COLO668 (cell line): ENCODE measurements at regions not wholly inside any gene's neighbourhood (a gene's known extent, or its start where the extent isn't known, plus 50 kb on each side); places are given as distances from the start of the nearest gene placed in this dataset.
"Not testable (repeated sequence)": the region's sequence is repeated elsewhere in the genome, so short reads cannot be mapped to it uniquely, and the experiment has no call there.

Source experiments
- DNase-seq: peaks from one replicate; lab custom pipeline; 2025; ENCODE audit not compliant: unreplicated experiment; lab: John Stamatoyannopoulos, UW

DNA sequence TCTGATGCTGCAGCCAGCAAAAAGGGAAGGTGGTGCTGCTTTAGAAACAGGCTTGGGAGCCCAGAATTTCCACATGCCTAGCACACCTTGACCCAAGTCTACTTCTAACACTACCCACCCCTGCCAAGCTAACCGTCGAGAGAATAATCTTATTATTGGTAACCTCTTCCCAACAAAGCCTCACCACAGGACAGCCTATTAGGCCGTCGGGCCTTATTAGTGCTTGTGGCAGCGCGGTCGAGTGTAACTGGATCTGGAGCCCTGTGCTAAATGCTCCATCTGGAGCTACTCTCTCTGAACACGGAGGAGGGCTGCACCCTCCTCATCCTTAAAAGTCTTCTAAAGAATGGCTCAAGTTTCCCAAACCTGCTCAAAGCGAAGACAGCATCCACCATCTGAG lies 165.5 kb upstream of the NFIA start:
- DNase-seq: no peak

- DNase-seq: no peak
Observed at GRCh38 chr1:60916199-60916598, 166.2 kb upstream of the NFIA start.

DNA sequence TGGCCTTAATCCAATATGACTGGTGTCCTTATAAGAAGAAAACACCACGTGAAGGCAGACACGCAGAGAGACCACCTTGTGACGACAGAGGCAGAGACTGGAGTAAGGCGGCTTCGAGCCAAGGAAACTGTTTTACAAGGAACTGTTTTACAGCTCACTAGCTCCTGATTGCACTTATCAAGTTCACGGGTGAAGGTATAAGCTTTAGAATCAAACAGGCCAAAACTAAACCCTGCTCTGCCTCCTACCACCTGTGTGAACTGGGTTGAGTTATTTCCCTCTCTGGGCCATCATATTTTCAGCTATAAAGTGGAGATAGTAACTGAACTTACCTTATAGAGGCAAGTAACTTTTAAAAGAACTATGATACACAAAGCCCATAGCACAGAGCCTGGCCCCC lies 166.9 kb upstream of the NFIA start:
- no peak for DNase-seq

- no peak for DNase-seq
Observed at GRCh38 chr1:60914982-60915381, 167.4 kb upstream of the NFIA start.

- not testable (repeated sequence) for DNase-seq
Observed at GRCh38 chr1:60913708-60914107, 168.7 kb upstream of the NFIA start.

- no peak for DNase-seq
Observed at GRCh38 chr1:60913039-60913438, 169.3 kb upstream of the NFIA start.

GRCh38 chr1:60911966-60912697 lies 170.2 kb upstream of the NFIA start:
- peak; percentile 44 for DNase-seq

DNA sequence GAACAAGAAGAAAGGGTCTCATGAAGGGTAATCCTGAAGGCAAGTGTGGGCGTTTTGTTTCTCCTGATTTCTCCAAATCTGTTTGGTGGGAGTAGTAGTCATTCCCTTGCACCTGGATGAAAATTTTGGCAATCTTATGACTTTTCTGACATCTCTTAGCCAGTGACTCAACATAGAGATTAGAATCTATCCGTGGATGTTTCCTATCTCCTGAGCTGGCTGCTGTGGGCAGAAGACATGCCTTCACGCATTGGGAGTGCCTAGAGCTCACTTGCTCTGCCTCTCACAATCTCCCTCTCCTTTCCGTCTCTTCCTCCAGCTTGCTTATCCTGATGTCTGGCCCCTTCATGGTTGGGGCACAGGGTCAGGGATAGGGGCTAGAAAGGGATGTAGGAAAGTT lies 174.2 kb upstream of the NFIA start:
- no peak for DNase-seq

- DNase-seq: no peak
Observed at GRCh38 chr1:60906526-60906925, 175.8 kb upstream of the NFIA start.

DNA sequence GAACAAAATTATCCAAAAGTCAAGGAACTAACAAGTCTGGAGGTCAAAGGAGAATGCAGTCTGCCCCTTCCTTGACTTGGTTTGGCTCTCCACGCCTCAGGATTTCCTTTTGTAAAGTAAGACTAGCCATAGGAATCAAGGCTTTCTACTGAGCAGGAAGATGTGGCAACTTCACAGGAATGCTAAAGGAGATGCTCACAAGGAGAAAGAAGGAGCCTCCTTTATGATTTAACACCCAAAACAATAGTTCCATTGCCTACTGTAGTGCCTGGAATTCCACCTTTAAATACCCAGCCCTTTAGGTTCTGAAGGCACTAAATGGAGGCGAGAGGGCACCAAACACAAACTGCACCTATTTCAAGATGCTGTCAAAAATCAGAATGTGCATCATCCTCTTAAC lies 176.3 kb upstream of the NFIA start:
- DNase-seq: no peak

DNA sequence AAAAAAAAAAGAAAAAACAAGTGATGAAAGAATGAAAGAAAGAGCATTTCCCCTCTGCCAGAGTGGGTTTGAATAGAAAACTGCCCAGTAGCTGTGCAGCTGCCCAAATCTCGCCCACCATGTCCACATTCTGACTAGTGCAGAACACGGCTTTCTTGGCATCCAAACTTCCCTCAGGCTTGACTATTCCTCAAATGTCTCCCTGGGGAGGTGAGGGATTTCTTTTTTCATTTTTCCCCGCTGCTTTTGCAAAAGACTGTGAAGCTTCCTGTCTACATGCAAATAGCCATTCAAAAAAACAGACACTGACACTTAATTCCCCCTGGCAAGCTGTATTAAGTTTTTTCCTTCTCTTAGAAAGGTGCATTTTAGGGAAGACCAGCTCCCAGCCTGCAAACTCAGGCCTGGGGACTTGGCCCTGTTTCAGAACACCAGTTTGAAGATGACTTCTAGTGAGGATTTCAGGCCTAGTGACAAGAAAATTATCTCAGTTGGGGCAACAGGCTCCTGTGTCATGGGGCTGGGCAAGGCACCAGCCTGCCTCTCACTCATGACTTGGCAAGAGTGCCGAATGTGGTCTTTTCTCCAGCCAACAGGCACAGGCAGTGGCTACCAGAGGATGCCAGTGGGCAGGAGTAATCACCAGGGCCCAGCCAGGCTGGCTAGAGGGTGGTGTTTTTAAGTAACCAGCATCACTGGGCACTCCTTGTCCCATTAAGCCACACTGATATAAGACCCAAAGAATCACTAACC lies 178.1 kb upstream of the NFIA start:
- no peak for DNase-seq

DNA sequence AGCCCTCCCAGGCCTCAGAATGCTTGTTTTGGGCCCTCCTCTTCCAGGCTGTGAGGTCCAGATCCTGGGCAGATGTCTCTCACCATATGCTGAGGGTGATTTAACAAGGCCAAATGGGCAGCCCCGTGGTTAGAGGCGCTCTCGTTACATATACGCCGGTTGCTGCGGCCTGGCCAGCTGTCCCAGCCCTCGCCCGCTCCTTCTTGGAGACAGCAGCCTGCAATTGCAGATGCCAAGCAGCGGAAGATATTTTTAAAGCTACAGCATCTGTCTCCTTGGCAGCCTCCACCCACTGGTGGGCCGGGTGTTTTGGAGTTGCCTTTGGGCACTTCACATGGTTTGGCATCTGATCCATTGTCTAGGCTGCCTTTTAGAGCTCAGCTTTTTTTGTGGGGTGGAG lies 178.8 kb upstream of the NFIA start:
- no peak for DNase-seq

DNA sequence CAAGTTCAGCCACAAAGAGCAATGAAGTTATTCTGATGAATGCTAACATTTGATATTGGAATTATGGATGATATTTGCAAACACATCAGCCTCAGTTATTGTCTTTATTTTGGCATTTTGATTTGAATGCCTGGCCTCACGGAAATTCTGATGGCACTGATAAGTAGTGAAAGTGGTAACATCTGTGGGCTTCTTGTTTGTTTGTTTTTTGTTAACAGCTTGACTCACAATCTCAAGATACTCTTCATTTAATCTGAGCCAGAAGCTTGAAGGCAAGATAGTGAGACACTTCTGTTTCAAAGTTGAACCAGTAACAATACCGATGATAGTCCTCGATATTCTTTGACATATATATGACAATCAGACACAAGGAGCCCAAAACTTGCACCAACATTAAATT lies 182.9 kb upstream of the NFIA start:
- DNase-seq: no peak

DNA sequence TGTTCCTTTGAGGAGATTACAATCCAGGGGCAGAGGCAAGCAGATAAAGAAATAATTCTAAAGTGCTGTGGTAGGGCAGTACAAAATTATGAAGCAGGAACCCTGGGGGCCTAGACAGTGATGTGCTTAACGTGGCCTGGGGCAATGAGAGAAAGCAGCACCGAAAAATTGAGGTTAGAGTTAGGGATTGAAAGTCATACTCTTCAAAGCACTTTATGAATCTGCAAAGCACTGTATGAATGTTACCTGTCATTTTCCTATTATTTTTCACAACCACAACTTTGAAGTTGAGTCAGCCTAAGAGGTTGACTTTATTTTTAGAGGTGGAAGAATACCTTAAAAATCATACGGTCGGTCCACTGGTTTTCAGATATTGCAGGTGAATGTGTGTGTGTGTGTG lies 183.4 kb upstream of the NFIA start:
- no peak for DNase-seq

DNA sequence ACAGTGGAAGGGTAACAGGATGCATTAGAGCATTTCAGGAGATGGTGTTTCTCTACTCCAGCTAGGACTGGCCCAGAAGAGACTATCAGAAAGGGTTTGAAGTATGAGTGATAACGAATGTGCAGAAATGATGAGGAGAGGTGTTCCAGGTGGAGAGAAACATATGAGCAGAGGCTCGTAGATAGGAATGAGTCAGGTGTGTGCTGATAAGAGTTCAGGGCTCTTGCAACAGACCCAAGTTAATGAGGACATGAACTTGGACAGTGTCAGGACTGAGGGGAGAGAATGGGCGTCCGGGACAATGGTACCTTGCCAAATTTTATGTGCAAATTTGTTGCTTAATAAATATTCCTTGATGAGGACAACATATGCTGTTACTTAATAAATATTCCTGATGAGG lies 183.9 kb upstream of the NFIA start:
- DNase-seq: no peak

DNA sequence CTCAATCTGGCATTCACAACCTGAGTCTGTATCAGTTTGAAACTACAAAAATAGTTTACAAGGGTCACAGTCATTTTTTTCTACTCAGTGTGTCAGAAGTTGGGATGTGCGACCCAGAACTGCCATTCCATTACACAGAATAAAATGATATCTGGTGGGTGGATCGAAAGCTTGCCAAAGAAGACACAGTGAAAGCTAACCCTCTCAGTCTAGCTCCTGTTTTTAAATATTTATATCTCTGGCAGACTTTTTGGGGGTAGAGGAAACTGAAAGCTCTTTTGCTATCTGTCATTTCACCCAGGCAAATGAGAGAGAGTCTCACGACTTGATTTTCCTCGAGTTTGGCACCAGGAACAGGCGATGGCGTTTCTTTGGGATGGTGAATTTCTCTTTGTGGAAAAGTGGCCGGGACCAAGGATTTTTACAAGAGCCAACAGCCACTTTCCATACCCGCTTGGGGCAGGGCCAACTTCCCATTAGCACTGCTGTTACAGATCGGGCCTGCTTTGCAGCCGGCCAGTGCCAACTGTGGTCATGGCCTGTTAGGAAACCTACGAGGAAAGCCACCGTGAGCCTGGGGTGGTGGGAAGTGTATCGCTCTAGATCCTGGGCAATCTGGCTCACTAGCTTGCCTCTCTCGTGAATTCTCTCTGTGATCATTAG lies 185.5 kb upstream of the NFIA start:
- no peak for DNase-seq

DNA sequence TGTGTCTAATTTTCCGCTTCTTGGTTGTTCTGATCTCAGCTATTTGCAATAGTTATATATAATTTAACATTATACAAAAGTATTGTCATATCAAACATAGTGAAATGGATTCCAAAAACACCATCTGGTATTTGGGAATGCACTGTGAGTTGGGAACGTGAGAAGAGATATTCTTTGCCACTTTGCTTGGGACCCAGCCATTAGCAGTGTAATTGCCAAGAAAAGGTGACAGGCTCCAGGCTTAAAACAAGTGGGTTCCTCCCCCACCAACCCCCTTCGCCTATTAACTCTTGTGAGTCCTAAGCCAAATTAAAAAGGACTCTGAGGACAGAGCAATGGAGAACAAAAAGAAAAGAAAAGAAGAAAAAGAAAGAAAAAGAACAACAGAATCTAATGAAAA lies 186.7 kb upstream of the NFIA start:
- DNase-seq: no peak

- no peak for DNase-seq
Observed at GRCh38 chr1:60895252-60895651, 187.1 kb upstream of the NFIA start.

DNA sequence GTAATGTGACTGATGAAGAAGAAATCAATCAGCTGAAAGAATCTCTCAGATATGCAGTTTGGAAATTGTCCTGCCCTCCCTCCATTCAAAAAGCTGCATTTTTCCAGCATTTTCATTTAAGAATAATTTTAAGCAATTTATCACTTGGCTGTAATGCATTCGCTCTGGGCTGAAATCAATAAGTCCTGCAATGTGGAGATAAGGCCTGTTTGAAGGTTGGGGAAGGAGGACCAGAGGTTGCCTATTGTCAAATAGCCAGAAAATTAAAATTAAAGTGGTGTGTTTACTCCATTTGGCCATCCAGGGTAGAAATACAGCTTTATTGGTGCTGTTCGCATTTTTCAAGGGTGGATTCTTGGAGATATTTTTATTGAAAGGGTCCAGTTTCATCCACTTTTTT lies 187.6 kb upstream of the NFIA start:
- DNase-seq: no peak

GRCh38 chr1:60894130-60894529 lies 188.2 kb upstream of the NFIA start:
- DNase-seq: no peak

- DNase-seq: no peak
Observed at GRCh38 chr1:60893136-60893930, 189.0 kb upstream of the NFIA start.
